ENCODE measurements at regions not wholly inside any gene's neighbourhood (a gene's known extent, or its start where the extent isn't known, plus 50 kb on each side); places are given as distances from the start of the nearest gene placed in this dataset.
"Not testable (repeated sequence)": the region's sequence is repeated elsewhere in the genome, so short reads cannot be mapped to it uniquely, and the experiment has no call there.

GRCh38 chr17:30706004-30706403 lies 118.5 kb downstream of the CRLF3 start:
- not testable (repeated sequence) for DNase-seq (ENCODE audit: extremely low read depth, insufficient read length); H3K27me3 ChIP-seq (replicated peaks; ENCODE audit: control insufficient read depth, insufficient read depth, low read length); H3K4me3 ChIP-seq (replicated peaks; ENCODE audit: low read depth, low read length); H3K36me3 ChIP-seq (ENCODE audit: control insufficient read depth, insufficient read depth, low read length)

GRCh38 chr17:30701498-30701989 lies 122.9 kb downstream of the CRLF3 start:
- H3K4me3 ChIP-seq (replicated peaks; ENCODE audit: low read depth, low read length): no peak overlapping the region
- no peaks in the 10 kb centered on the region for H3K36me3 ChIP-seq (ENCODE audit: control insufficient read depth, insufficient read depth, low read length)
- DNase-seq (ENCODE audit: extremely low read depth, insufficient read length): no peak
- no peak for TF ChIP-seq CTCF (IDR thresholded peaks at IDR 0.05; ENCODE audit: insufficient read depth, low read length, poor library complexity, severe bottlenecking)
- no peaks in the 10 kb centered on the region; the same call in 1 of the 2 replicates for H3K27me3 ChIP-seq (replicated peaks; ENCODE audit: control insufficient read depth, insufficient read depth, low read length)

GRCh38 chr17:30700833-30701232 lies 123.7 kb downstream of the CRLF3 start:
- not testable (repeated sequence) for H3K36me3 ChIP-seq (ENCODE audit: control insufficient read depth, insufficient read depth, low read length)

GRCh38 chr17:30697619-30698460 lies 126.7 kb downstream of the CRLF3 start:
- DNase-seq (ENCODE audit: extremely low read depth, insufficient read length): peak; percentile 72
- H3K27me3 ChIP-seq (replicated peaks; ENCODE audit: control insufficient read depth, insufficient read depth, low read length); H3K4me3 ChIP-seq (replicated peaks; ENCODE audit: low read depth, low read length); H3K36me3 ChIP-seq (ENCODE audit: control insufficient read depth, insufficient read depth, low read length): not testable (repeated sequence)
- peak; percentile 92 for TF ChIP-seq CTCF (IDR thresholded peaks at IDR 0.05; ENCODE audit: insufficient read depth, low read length, poor library complexity, severe bottlenecking)

More at GRCh38 chr17:30700833-30701232, 123.7 kb downstream of the CRLF3 start:
- H3K27me3 ChIP-seq (replicated peaks; ENCODE audit: control insufficient read depth, insufficient read depth, low read length); DNase-seq (ENCODE audit: extremely low read depth, insufficient read length); H3K4me3 ChIP-seq (replicated peaks; ENCODE audit: low read depth, low read length): not testable (repeated sequence)

DNA sequence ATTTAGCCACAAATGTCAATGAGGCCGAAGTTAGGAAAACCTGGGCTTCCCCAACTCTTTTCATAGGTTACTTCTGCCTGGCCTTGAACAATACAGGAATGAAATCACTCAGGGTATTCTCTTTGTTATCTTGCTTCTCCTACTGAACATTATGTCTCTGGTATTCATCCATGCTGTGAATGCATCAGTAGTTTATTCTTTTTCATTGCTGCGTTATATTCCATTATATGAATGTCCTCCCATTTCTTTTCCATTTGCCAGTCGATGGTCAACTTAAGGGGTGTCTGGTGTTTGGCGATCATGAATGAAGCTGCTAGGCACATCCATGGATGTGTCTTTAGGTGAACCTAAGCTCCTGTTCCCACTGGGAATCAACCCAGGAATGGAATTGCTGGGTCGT lies 128.3 kb downstream of the CRLF3 start:
- H3K27me3 ChIP-seq (replicated peaks; ENCODE audit: control insufficient read depth, insufficient read depth, low read length): no peaks in the 10 kb centered on the region
- H3K36me3 ChIP-seq (ENCODE audit: control insufficient read depth, insufficient read depth, low read length): no peaks in the 10 kb centered on the region
- no peak for TF ChIP-seq CTCF (IDR thresholded peaks at IDR 0.05; ENCODE audit: insufficient read depth, low read length, poor library complexity, severe bottlenecking)
- no peak for DNase-seq (ENCODE audit: extremely low read depth, insufficient read length)
- no peak overlapping the region for H3K4me3 ChIP-seq (replicated peaks; ENCODE audit: low read depth, low read length)

GRCh38 chr17:30695265-30695811 lies 129.2 kb downstream of the CRLF3 start:
- not testable (repeated sequence) for DNase-seq (ENCODE audit: extremely low read depth, insufficient read length); H3K27me3 ChIP-seq (replicated peaks; ENCODE audit: control insufficient read depth, insufficient read depth, low read length); H3K4me3 ChIP-seq (replicated peaks; ENCODE audit: low read depth, low read length); H3K36me3 ChIP-seq (ENCODE audit: control insufficient read depth, insufficient read depth, low read length)

- not testable (repeated sequence) for H3K4me3 ChIP-seq (replicated peaks; ENCODE audit: low read depth, low read length); H3K36me3 ChIP-seq (ENCODE audit: control insufficient read depth, insufficient read depth, low read length); H3K27me3 ChIP-seq (replicated peaks; ENCODE audit: control insufficient read depth, insufficient read depth, low read length)
- peak; percentile 39 for TF ChIP-seq CTCF (IDR thresholded peaks at IDR 0.05; ENCODE audit: insufficient read depth, low read length, poor library complexity, severe bottlenecking)
- DNase-seq (ENCODE audit: extremely low read depth, insufficient read length): peak; percentile 34
Measured at GRCh38 chr17:30693772-30694171, 130.7 kb downstream of the CRLF3 start.

DNA sequence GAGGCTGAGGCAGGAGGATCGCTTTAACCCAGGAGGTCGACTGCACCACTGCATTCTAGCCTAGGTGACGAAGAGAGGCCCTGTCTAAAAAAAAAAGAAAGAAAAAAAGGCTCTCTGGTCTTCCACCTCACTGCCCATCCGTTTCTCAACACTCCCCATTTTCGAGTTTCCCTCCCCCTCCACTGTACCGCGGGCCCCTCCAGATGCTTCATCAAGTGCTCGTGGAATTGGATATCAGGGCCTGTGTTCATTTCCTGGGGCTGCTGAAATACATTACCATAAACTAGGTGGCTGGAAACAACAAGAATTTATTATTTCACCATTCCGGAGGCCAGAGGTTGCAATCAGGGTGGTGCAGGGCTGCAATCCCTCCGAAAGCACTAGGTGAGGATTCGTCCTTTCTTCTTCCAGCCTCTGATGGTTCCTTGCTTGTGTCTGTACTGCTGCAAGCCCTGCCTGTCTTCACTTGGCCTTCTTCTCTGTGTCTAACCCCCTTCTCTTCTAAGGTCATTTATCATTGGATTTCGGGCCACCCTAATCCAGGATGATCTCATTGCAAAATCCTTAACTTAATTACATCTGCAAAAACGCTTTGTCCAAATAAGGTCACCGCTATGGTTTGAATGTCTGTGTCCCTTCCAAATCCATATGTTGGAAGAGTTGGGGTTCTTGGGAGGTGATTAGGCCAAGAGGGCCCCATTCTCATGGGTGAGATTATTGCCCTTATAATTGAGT lies 135.1 kb downstream of the CRLF3 start:
- not testable (repeated sequence) for DNase-seq (ENCODE audit: extremely low read depth, insufficient read length); H3K27me3 ChIP-seq (replicated peaks; ENCODE audit: control insufficient read depth, insufficient read depth, low read length); H3K4me3 ChIP-seq (replicated peaks; ENCODE audit: low read depth, low read length); H3K36me3 ChIP-seq (ENCODE audit: control insufficient read depth, insufficient read depth, low read length)

DNA sequence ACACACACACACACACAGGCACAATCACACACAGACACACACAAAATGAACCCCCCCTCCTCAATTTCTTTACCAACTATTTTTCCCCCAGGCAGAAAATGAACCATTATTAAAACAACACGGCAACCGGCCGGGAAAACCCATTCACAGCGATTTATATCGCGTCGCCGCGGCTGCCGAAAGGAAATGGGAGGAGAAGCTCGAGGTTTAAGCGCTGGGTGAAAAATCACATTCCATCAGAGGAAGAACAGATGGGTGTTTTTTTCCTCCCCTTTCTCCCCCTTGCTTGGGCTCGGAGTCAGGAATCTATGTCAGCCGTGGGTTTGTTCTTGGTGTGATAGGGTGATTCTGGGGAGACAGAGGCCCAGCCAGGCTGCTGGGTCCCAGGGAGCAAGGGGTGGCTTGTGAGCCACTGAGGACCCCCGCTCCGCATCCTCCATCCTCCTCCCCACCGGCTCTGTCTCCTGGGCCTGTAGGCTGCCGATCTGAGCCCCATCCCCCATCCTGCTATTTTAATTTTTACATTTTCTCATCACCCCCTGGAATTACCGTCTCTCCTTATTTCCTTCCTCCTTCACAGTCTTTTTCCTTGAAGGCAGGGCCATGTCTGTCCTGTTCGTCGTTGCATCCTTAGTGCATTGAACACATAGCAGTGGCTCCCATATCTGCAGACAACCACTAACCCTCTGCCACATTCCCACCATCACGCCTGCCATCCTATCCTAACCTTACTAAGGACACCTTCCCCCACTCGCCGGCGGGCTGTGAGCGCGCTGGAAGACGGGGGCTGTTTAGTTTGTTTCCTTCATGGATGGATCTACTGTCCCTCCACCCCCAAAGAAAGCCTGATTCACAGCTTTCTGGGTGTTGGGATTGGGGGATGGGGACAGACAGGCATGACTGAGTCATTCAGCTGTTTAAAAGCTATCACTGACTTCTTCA lies 137.7 kb downstream of the CRLF3 start:
- not testable (repeated sequence) for H3K36me3 ChIP-seq (ENCODE audit: control insufficient read depth, insufficient read depth, low read length); H3K27me3 ChIP-seq (replicated peaks; ENCODE audit: control insufficient read depth, insufficient read depth, low read length); H3K4me3 ChIP-seq (replicated peaks; ENCODE audit: low read depth, low read length); DNase-seq (ENCODE audit: extremely low read depth, insufficient read length)
